Heart left ventricle (tissue), 13 donors: ENCODE measurements at regions not wholly inside any gene's neighbourhood (a gene's known extent, or its start where the extent isn't known, plus 50 kb on each side); places are given as distances from the start of the nearest gene placed in this dataset.

Source experiments
- POLR2A ChIP-seq, 2 donors: fragments of 450-650 bp; IDR thresholded peaks; one replicate each; pipeline ENCODE4 v1.6.1; 2017; ENCODE audit warnings: antibody characterized with exemption in 2 of 2, mild to moderate bottlenecking in 2 of 2, moderate library complexity in 2 of 2
- TF ChIP-seq, protein P1 (sequence below), 12 donors: fragments of 200-600 bp; sonication (generic) in 4 of 12; IDR thresholded peaks; one replicate each; pipeline versions ENCODE4 v1.5.0 to v1.8.0; 2018 to 2022; ENCODE audit warnings: antibody characterized with exemption in 12 of 12, mild to moderate bottlenecking in 5 of 12
- donor health status: ischemic (EF 13 %, LVEDD 7.1; RV severe dilation, severe dysfunction).
- donor health status: DM: no; HTN: yes; CAD: no.
- donor health status: DM: no; HTN: no; CAD: no.
- donor health status: ischemic (EF 25% LVEDD 6.9; RV normal size, moderate dysfunction).
- donor health status: ischemic (EF 25% LVEDD 5.7; RV mildly dilated, moderate dysfunction).
- donor health status: ischemic (EF 35%, LVEDD 5.7; RV mildly dilated, moderate dysfunction).
- donor health status: nonischemic (EF 11% LVEDD 7.7; RV severe dilation, severe dysfunction).
- donor health status: DM: yes; HTN: yes; CAD: no.
- donor health status: PGD.
- donor health status: ischemic (EF 29% LVEDD 5.4; RV normal size, mild dysfunction).
- donor health status: nonischemic (EF 23%, LVEDD 6.1; RV moderate dilation, normal function).

DNA sequence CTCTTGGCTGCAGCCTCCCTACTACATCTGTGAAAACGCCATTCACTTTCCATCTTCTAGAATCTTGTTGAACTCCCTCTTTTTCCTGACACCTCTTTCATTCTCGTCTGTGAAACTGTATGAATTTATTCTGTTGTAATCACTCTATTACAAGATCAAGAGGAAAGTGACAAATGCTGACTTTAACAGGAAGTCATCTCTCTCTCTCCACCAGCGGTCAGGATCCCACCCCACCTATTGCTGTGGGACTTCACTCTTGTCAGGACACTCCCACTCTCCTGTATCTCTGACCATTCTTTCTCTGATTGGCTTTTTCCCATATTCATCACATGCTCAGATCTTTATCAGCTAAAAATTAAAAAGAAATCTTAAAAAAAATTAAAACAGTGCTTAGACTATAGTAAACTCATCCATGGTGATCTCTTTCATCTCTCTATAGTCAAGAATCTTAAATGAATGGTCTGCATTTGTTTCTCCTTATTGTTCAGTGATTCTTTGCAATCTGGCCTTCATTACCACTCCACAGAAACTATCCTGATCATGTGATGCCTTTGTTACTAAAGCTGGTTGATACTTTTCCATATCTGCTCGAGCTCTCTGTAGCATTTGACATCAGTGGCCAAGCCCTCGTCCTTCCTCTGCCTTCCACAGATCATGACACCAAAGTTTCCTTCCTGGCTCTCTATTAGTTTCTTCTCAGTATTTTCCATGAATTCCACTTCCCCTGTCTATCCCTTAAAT lies 113.6 kb downstream of the UCHL5 start:
- TF ChIP-seq, protein P1, sequence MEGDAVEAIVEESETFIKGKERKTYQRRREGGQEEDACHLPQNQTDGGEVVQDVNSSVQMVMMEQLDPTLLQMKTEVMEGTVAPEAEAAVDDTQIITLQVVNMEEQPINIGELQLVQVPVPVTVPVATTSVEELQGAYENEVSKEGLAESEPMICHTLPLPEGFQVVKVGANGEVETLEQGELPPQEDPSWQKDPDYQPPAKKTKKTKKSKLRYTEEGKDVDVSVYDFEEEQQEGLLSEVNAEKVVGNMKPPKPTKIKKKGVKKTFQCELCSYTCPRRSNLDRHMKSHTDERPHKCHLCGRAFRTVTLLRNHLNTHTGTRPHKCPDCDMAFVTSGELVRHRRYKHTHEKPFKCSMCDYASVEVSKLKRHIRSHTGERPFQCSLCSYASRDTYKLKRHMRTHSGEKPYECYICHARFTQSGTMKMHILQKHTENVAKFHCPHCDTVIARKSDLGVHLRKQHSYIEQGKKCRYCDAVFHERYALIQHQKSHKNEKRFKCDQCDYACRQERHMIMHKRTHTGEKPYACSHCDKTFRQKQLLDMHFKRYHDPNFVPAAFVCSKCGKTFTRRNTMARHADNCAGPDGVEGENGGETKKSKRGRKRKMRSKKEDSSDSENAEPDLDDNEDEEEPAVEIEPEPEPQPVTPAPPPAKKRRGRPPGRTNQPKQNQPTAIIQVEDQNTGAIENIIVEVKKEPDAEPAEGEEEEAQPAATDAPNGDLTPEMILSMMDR (IDR thresholded peaks at IDR 0.05), result no peak
- TF ChIP-seq POLR2A (IDR thresholded peaks at IDR 0.05), result no peak
